B cell (primary cell): ENCODE measurements at regions not wholly inside any gene's neighbourhood (a gene's known extent, or its start where the extent isn't known, plus 50 kb on each side); places are given as distances from the start of the nearest gene placed in this dataset.

Experiments used
- ATAC-seq: fragments of 200-7000 bp; cut with Tn5 transposase; one replicate; pipeline ENCODE4 v1.10.0; 2021; ENCODE audit warnings: low read depth, mild to moderate bottlenecking, moderate number of reproducible peaks, moderate library complexity
- CTCF ChIA-PET: fragments of 350-600 bp; sonication (Branson Sonifier 250); formaldehyde crosslinking; loops from one replicate; lab custom pipeline; 2021; ENCODE audit warnings: antibody characterized with exemption, inconsistent platforms; lab: Charles Lee
- POLR2A ChIA-PET: fragments of 350-600 bp; sonication (Branson Sonifier 250); formaldehyde crosslinking; loops from one replicate; lab custom pipeline; 2021; ENCODE audit warnings: antibody characterized with exemption; lab: Charles Lee
- DNase-seq: peaks from one replicate; pipeline ENCODE4 v3.0.0; 2013
- H2AFZ ChIP-seq: 2 replicates; pipeline ENCODE4 v1.6.1; 2012; ENCODE audit warnings: mild to moderate bottlenecking, low read depth, low read length; ENCODE audit not compliant: insufficient read depth, poor library complexity, severe bottlenecking
- H3K27ac ChIP-seq, 2 donors: 1 replicate in 1 of 2; 2 replicates in 1 of 2; pipeline ENCODE4 v1.5.1; 2012 to 2013; ENCODE audit warnings: low read length in 2 of 2, mild to moderate bottlenecking in 2 of 2, moderate library complexity in 1 of 2
- H3K27me3 ChIP-seq, 4 experiments: fragments of 200-600 bp in 1 of 4; sonication (generic) in 1 of 4; replicated peaks in 1 of 4; 1 replicate in 2 of 4; 2 replicates in 2 of 4; pipeline versions ENCODE4 v1.6.1 to v1.7.0; 2013 to 2016; ENCODE audit warnings: low read length in 3 of 4, mild to moderate bottlenecking in 2 of 4, mixed read lengths in 1 of 4, moderate library complexity in 1 of 4; ENCODE audit not compliant: insufficient read depth in 4 of 4, control insufficient read depth in 3 of 4; ENCODE audit errors: control extremely low read depth in 1 of 4
- H3K36me3 ChIP-seq, 2 experiments: replicated peaks in 1 of 2; 1 replicate in 1 of 2; 2 replicates in 1 of 2; pipeline versions ENCODE4 v1.6.1 to v1.7.1; 2013; ENCODE audit warnings: low read length in 1 of 2; ENCODE audit not compliant: insufficient read depth in 2 of 2, control insufficient read depth in 1 of 2; ENCODE audit errors: control extremely low read depth in 1 of 2, extremely low read depth in 1 of 2
- H3K4me1 ChIP-seq, 2 donors: fragments of 200-600 bp in 1 of 2; sonication (generic) in 1 of 2; 1 replicate in 1 of 2; 2 replicates in 1 of 2; pipeline versions ENCODE4 v1.5.1 to v1.6.1; 2013 to 2017; ENCODE audit warnings: low read length in 2 of 2; ENCODE audit not compliant: control insufficient read depth in 2 of 2, insufficient read depth in 2 of 2
- H3K4me2 ChIP-seq: replicated peaks from 2 replicates; pipeline ENCODE3; 2012; ENCODE audit warnings: mild to moderate bottlenecking, low read depth, low read length; ENCODE audit not compliant: poor library complexity, severe bottlenecking
- H3K4me3 ChIP-seq, 5 experiments: fragments of 200-600 bp in 1 of 5; sonication (generic) in 1 of 5; 1 replicate in 3 of 5; 2 replicates in 2 of 5; pipeline versions ENCODE4 v1.5.1 to v1.7.0; 2011 to 2016; ENCODE audit warnings: low read length in 4 of 5, mild to moderate bottlenecking in 4 of 5, low read depth in 2 of 5, control low read depth in 1 of 5, moderate library complexity in 1 of 5; ENCODE audit not compliant: insufficient read depth in 1 of 5; ENCODE audit errors: control extremely low read depth in 1 of 5, extremely low read depth in 1 of 5
- H3K79me2 ChIP-seq: fragments of 200-600 bp; sonication (generic); one replicate; pipeline ENCODE4 v1.6.0; 2016; ENCODE audit warnings: low read length; ENCODE audit not compliant: control insufficient read depth, insufficient read depth
- H3K9ac ChIP-seq: fragments of 200-600 bp; sonication (generic); 2 replicates; pipeline ENCODE4 v1.6.1; 2017; ENCODE audit warnings: mild to moderate bottlenecking, low read length, moderate library complexity
- H3K9me3 ChIP-seq, 3 donors: one replicate each; pipeline versions ENCODE4 v1.6.1 to v1.7.1; 2013; ENCODE audit warnings: low read length in 2 of 3; ENCODE audit not compliant: control insufficient read depth in 2 of 3, insufficient read depth in 1 of 3; ENCODE audit errors: control extremely low read depth in 1 of 3
- H4K20me1 ChIP-seq: 2 replicates; pipeline ENCODE4 v1.6.0; 2012; ENCODE audit warnings: mild to moderate bottlenecking, low read length; ENCODE audit not compliant: insufficient read depth, control insufficient read depth, poor library complexity, severe bottlenecking
- H3K27ac Mint-ChIP-seq: one replicate; pipeline ENCODE4 v1.8.0; 2021; ENCODE audit warnings: mixed read lengths
- H3K27me3 Mint-ChIP-seq: one replicate; pipeline ENCODE4 v1.8.0; 2021; ENCODE audit warnings: mixed read lengths
- H3K4me1 Mint-ChIP-seq: one replicate; pipeline ENCODE4 v1.8.0; 2021; ENCODE audit warnings: mixed read lengths
- H3K4me3 Mint-ChIP-seq: one replicate; pipeline ENCODE4 v1.8.0; 2021; ENCODE audit warnings: mixed read lengths
- H3K9me3 Mint-ChIP-seq: one replicate; pipeline ENCODE4 v1.8.0; 2022; ENCODE audit warnings: mixed read lengths; ENCODE audit not compliant: insufficient read depth
- CTCF ChIP-seq: fragments of 200-600 bp; IDR thresholded peaks from one replicate; pipeline ENCODE4 v1.8.0; 2022; ENCODE audit warnings: antibody characterized with exemption, mild to moderate bottlenecking
- EZH2 ChIP-seq: IDR thresholded peaks from 2 replicates; pipeline ENCODE4 v1.6.1; 2012; ENCODE audit warnings: borderline replicate concordance, low read depth, mild to moderate bottlenecking, moderate library complexity, low read length; ENCODE audit not compliant: insufficient read depth, poor library complexity, severe bottlenecking
- WGBS: methylation state at CpG from one replicate; pipeline ENCODE4 v1.1.5; 2013; ENCODE audit warnings: missing lambda C conversion rate; ENCODE audit not compliant: insufficient coverage; 5-methylcytosine and 5-hydroxymethylcytosine counted together
- intact Hi-C: fragments of 100-400 bp; cut with micrococcal nuclease; formaldehyde crosslinking; loops from one replicate; pipeline ENCODE4 v1.10.0; 2022

DNA sequence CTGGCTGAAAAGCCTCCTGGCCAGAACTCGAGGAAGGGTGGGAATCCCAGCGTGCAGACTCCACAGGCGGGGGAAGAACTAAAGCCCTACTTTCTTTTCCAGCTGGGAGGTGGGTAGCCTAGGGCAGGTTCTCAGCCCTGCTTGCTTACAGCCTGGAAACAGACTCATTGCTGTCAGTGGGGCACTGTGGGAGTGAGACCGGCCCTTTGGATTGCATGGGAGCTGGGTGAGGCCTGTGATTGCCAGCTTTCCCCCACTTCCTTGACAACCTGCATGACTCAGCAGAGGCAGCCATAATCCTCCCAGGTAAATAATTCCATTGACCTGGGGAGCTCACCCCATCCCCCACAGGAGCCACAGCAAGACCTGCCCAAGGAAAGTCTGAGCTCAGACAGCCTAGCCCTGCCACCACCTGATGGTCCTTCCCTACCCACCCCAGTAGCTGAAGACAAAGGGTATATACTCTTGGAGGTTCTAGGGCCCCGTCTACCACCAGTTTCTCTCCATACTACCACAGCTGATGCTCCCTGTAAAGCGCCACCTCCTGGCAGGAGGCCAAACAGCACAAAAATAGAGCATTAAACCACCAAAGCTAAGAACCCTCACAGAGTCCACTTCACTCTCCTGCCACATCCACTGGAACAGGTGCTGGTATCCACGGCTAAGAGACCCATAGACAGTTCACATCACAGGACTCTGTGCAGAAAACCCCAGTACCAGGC is 294.1 kb downstream of the SEC23A start:
- Histone ChIP-seq H3K4me1 (no peaks in the 10 kb centered on the region), H3K36me3 (no peaks in the 10 kb centered on the region), H4K20me1 (no peaks in the 10 kb centered on the region), H3K9me3 (peaks cover 0 to 10% (median 0%) of the 10 kb centered on the region in 3 donors), H3K4me2 (no peak overlapping the region), H3K27ac (no peak overlapping the region), H3K27me3 (peaks cover 0 to 2% (median 0%) of the 10 kb centered on the region in 4 experiments), H2AFZ (no peak overlapping the region), H3K79me2 (no peaks in the 10 kb centered on the region), H3K9ac (no peak overlapping the region), H3K4me3 (no peak overlapping the region)
- ATAC-seq (no peak), DNase-seq (no peak)
- peaks cover 10% of the 10 kb centered on the region for H3K9me3 Mint-ChIP-seq
- WGBS: 83% methylated on average over 6 of the region's 7 CpGs
- H3K27me3 Mint-ChIP-seq: no peaks in the 10 kb centered on the region
- intact Hi-C loops: no loop called here
- ChIA-PET CTCF (no interaction called here), POLR2A (no interaction called here)
- no peak overlapping the region for H3K4me3 Mint-ChIP-seq
- TF ChIP-seq EZH2 (no peak), CTCF (no peak)
- no peak overlapping the region for H3K27ac Mint-ChIP-seq
- H3K4me1 Mint-ChIP-seq: no peaks in the 10 kb centered on the region

- no peaks in the 10 kb centered on the region for H3K27me3 ChIP-seq
- CTCF ChIA-PET: no interaction called here
- intact Hi-C loops: no loop called here
Measured at GRCh38 chr14:38799671-38800070, 303.4 kb downstream of the SEC23A start.

More at GRCh38 chr14:38799671-38800070, 303.4 kb downstream of the SEC23A start:
- POLR2A ChIA-PET: no interaction called here
- Histone ChIP-seq H4K20me1 (no peaks in the 10 kb centered on the region), H3K36me3 (no peaks in the 10 kb centered on the region), H3K4me3 (no peak overlapping the region), H3K79me2 (no peaks in the 10 kb centered on the region), H3K4me1 (no peaks in the 10 kb centered on the region), H3K9ac (no peak overlapping the region), H3K27ac (no peak overlapping the region), H3K9me3 (peaks cover 0 to 7% (median 4%) of the 10 kb centered on the region in 3 donors), H3K4me2 (no peak overlapping the region), H2AFZ (no peak overlapping the region)
- WGBS: no CpG with 5 or more reads among the region's 2 CpGs
- TF ChIP-seq EZH2 (no peak), CTCF (no peak)
- H3K27me3 Mint-ChIP-seq: no peaks in the 10 kb centered on the region
- ATAC-seq (no peak), DNase-seq (no peak)
- H3K27ac Mint-ChIP-seq: no peak overlapping the region
- H3K4me3 Mint-ChIP-seq: no peak overlapping the region
- H3K4me1 Mint-ChIP-seq: no peaks in the 10 kb centered on the region
- H3K9me3 Mint-ChIP-seq: peaks cover 9% of the 10 kb centered on the region
